ENCODE measurements at regions not wholly inside any gene's neighbourhood (a gene's known extent, or its start where the extent isn't known, plus 50 kb on each side); places are given as distances from the start of the nearest gene placed in this dataset.

DNA sequence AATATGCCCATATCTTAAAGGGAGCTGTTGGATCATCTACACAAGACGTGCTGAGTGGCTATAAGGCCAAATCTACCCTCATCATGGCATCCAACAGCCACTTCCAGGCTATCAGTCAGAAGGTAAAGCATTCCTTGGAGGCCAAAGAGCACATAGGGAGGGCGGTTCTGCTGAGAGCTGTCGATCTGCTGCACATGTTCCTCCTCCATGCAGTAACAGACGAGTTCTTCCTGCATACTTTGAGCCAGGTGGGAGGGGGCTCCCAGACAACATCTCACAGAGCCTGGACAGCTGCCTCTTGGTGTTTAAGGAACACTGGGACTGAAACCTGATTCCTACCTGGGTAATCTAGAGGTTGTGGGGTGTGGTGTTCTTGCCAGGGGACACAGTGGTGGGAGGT lies 93.3 kb upstream of the RAI14 start:
- no peaks in the 10 kb centered on the region for H3K36me3 Mint-ChIP-seq (ENCODE audit: low read depth)
- H3K4me3 Mint-ChIP-seq (ENCODE audit: unreplicated experiment), result no peak overlapping the region
- no peak overlapping the region for H3K27ac Mint-ChIP-seq (ENCODE audit: unreplicated experiment)
- H3K27me3 Mint-ChIP-seq (ENCODE audit: low read depth), result no peaks in the 10 kb centered on the region
- peaks cover 14% of the 10 kb centered on the region for H3K4me1 Mint-ChIP-seq (ENCODE audit: low read depth)
- TF ChIP-seq, protein P1, sequence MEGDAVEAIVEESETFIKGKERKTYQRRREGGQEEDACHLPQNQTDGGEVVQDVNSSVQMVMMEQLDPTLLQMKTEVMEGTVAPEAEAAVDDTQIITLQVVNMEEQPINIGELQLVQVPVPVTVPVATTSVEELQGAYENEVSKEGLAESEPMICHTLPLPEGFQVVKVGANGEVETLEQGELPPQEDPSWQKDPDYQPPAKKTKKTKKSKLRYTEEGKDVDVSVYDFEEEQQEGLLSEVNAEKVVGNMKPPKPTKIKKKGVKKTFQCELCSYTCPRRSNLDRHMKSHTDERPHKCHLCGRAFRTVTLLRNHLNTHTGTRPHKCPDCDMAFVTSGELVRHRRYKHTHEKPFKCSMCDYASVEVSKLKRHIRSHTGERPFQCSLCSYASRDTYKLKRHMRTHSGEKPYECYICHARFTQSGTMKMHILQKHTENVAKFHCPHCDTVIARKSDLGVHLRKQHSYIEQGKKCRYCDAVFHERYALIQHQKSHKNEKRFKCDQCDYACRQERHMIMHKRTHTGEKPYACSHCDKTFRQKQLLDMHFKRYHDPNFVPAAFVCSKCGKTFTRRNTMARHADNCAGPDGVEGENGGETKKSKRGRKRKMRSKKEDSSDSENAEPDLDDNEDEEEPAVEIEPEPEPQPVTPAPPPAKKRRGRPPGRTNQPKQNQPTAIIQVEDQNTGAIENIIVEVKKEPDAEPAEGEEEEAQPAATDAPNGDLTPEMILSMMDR (IDR thresholded peaks at IDR 0.05), result no peak
- H3K9me3 Mint-ChIP-seq (ENCODE audit: low read depth), result no peaks in the 10 kb centered on the region
- DNase-seq (ENCODE audit: low spot score), result no peak

- TF ChIP-seq, protein P1 (IDR thresholded peaks at IDR 0.05), result no peak
- Mint-ChIP-seq H3K9me3 (ENCODE audit: low read depth) (no peaks in the 10 kb centered on the region), H3K27ac (ENCODE audit: unreplicated experiment) (peak overlapping the region; percentile 27), H3K36me3 (ENCODE audit: low read depth) (no peaks in the 10 kb centered on the region), H3K4me1 (ENCODE audit: low read depth) (peaks cover 14% of the 10 kb centered on the region), H3K4me3 (ENCODE audit: unreplicated experiment) (no peak overlapping the region), H3K27me3 (ENCODE audit: low read depth) (no peaks in the 10 kb centered on the region)
- no peak for DNase-seq (ENCODE audit: low spot score)
These were observed 92.9 kb upstream of the RAI14 start for GRCh38 chr5:34563269-34563668.

- no peaks in the 10 kb centered on the region for H3K27me3 Mint-ChIP-seq (ENCODE audit: low read depth)
- peaks cover 14% of the 10 kb centered on the region for H3K4me1 Mint-ChIP-seq (ENCODE audit: low read depth)
- no peak for DNase-seq (ENCODE audit: low spot score)
- TF ChIP-seq, protein P1 (IDR thresholded peaks at IDR 0.05), result no peak
- no peaks in the 10 kb centered on the region for H3K36me3 Mint-ChIP-seq (ENCODE audit: low read depth)
- H3K9me3 Mint-ChIP-seq (ENCODE audit: low read depth), result no peaks in the 10 kb centered on the region
- H3K27ac Mint-ChIP-seq (ENCODE audit: unreplicated experiment), result peak overlapping the region; percentile 61
- no peak overlapping the region for H3K4me3 Mint-ChIP-seq (ENCODE audit: unreplicated experiment)
These were observed 92.0 kb upstream of the RAI14 start for GRCh38 chr5:34563931-34564709.

- no peaks in the 10 kb centered on the region for H3K27me3 Mint-ChIP-seq (ENCODE audit: low read depth)
- DNase-seq (ENCODE audit: low spot score), result no peak
- no peak overlapping the region for H3K27ac Mint-ChIP-seq (ENCODE audit: unreplicated experiment)
- TF ChIP-seq, protein P1 (IDR thresholded peaks at IDR 0.05), result no peak
- no peaks in the 10 kb centered on the region for H3K36me3 Mint-ChIP-seq (ENCODE audit: low read depth)
- no peaks in the 10 kb centered on the region for H3K9me3 Mint-ChIP-seq (ENCODE audit: low read depth)
- H3K4me1 Mint-ChIP-seq (ENCODE audit: low read depth), result peaks cover 14% of the 10 kb centered on the region
- no peak overlapping the region for H3K4me3 Mint-ChIP-seq (ENCODE audit: unreplicated experiment)
These were observed 91.4 kb upstream of the RAI14 start for GRCh38 chr5:34564710-34565235.

- H3K27ac Mint-ChIP-seq (ENCODE audit: unreplicated experiment), result peak overlapping the region; percentile 96
- H3K4me1 Mint-ChIP-seq (ENCODE audit: low read depth), result peaks cover 24% of the 10 kb centered on the region
- no peak for DNase-seq (ENCODE audit: low spot score)
- no peaks in the 10 kb centered on the region for H3K27me3 Mint-ChIP-seq (ENCODE audit: low read depth)
- H3K9me3 Mint-ChIP-seq (ENCODE audit: low read depth), result no peaks in the 10 kb centered on the region
- no peaks in the 10 kb centered on the region for H3K36me3 Mint-ChIP-seq (ENCODE audit: low read depth)
- TF ChIP-seq, protein P1 (IDR thresholded peaks at IDR 0.05), result no peak
- no peak overlapping the region for H3K4me3 Mint-ChIP-seq (ENCODE audit: unreplicated experiment)
These were observed 86.0 kb upstream of the RAI14 start for GRCh38 chr5:34570143-34570542.
